KMS-11 (cell line): ENCODE measurements at regions not wholly inside any gene's neighbourhood (a gene's known extent, or its start where the extent isn't known, plus 50 kb on each side); places are given as distances from the start of the nearest gene placed in this dataset.
"Not testable (repeated sequence)": the region's sequence is repeated elsewhere in the genome, so short reads cannot be mapped to it uniquely, and the experiment has no call there.

ENCODE experiments used
- H2AFZ ChIP-seq: fragments of 200-600 bp; sonication (generic); 2 replicates; pipeline ENCODE4 v1.6.1; 2016; ENCODE audit warnings: antibody characterized with exemption, mixed run types, low read depth
- H3K27ac ChIP-seq: fragments of 200-600 bp; sonication (generic); 2 replicates; pipeline ENCODE4 v1.6.1; 2016; ENCODE audit warnings: mild to moderate bottlenecking, mixed run types
- H3K27me3 ChIP-seq: fragments of 200-600 bp; sonication (generic); 2 replicates; pipeline ENCODE4 v1.6.1; 2017; ENCODE audit warnings: mild to moderate bottlenecking, low read depth, mixed run types, moderate library complexity; ENCODE audit not compliant: insufficient read depth
- H3K36me3 ChIP-seq: fragments of 200-600 bp; sonication (generic); 2 replicates; pipeline ENCODE4 v1.6.1; 2017; ENCODE audit warnings: mild to moderate bottlenecking, mixed run types; ENCODE audit not compliant: insufficient read depth
- H3K4me1 ChIP-seq: fragments of 200-600 bp; sonication (generic); 2 replicates; pipeline ENCODE4 v1.6.1; 2016; ENCODE audit warnings: mild to moderate bottlenecking, low read depth, mixed run types; ENCODE audit not compliant: poor library complexity, severe bottlenecking
- H3K4me2 ChIP-seq: fragments of 200-600 bp; sonication (generic); 2 replicates; pipeline ENCODE4 v1.7.0; 2016; ENCODE audit warnings: mild to moderate bottlenecking, mixed run types
- H3K4me3 ChIP-seq: fragments of 200-600 bp; sonication (generic); IDR thresholded peaks from 2 replicates; pipeline ENCODE4 v1.6.1; 2017; ENCODE audit warnings: low read depth, low read length, mixed read lengths; ENCODE audit not compliant: insufficient read depth
- H3K79me2 ChIP-seq: fragments of 200-600 bp; sonication (generic); 2 replicates; pipeline ENCODE4 v1.6.1; 2016; ENCODE audit warnings: low read depth, mixed run types; ENCODE audit not compliant: insufficient read depth
- H3K9ac ChIP-seq: fragments of 200-600 bp; sonication (generic); 2 replicates; pipeline ENCODE4 v1.6.1; 2016; ENCODE audit warnings: mild to moderate bottlenecking, mixed run types
- H4K20me1 ChIP-seq: fragments of 200-600 bp; sonication (generic); 2 replicates; pipeline ENCODE4 v1.6.1; 2016; ENCODE audit warnings: mild to moderate bottlenecking, mixed run types; ENCODE audit not compliant: insufficient read depth
- CTCF ChIP-seq: fragments of 200-600 bp; sonication (generic); conservative IDR thresholded peaks from 2 replicates; pipeline ENCODE4 v1.6.1; 2017; ENCODE audit warnings: low read depth, mild to moderate bottlenecking, antibody characterized with exemption, low read length, moderate library complexity, mixed read lengths

- H3K4me1 ChIP-seq: no peaks in the 10 kb centered on the region
- H3K9ac ChIP-seq: no peak overlapping the region
- no peaks in the 10 kb centered on the region for H3K36me3 ChIP-seq
- H3K4me3 ChIP-seq: no peak overlapping the region
- H2AFZ ChIP-seq: no peak overlapping the region
- H3K4me2 ChIP-seq: no peak overlapping the region
- H3K27ac ChIP-seq: no peak overlapping the region
- no peak for TF ChIP-seq CTCF
- H3K27me3 ChIP-seq: no peaks in the 10 kb centered on the region
- H3K79me2 ChIP-seq: no peaks in the 10 kb centered on the region
- no peaks in the 10 kb centered on the region for H4K20me1 ChIP-seq
These were observed 317.1 kb upstream of the SPRED2 start for GRCh38 chr2:65749545-65749944.

DNA sequence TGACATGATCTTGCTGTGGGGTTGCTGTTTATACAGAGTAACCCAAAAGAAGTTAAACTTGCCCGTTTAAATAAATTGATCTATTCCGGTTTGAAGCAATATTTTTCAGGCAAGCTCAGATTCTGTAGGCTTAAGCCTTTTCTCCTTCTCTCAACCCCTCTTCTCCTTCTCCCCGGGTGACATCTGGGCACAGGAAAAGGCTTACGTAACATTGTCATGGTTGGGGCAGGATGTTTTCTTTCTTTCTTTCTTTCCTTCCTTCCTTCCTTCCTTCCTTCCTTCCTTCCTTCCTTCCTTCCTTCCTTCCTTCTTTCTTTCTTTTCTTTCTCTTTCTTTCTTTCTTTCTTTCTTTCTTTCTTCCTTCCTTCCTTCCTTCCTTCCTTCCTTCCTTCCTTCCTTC lies 315.5 kb upstream of the SPRED2 start:
- H3K9ac ChIP-seq, H2AFZ ChIP-seq, H3K27ac ChIP-seq, H4K20me1 ChIP-seq, H3K27me3 ChIP-seq, H3K4me3 ChIP-seq, H3K4me2 ChIP-seq, H3K36me3 ChIP-seq, H3K4me1 ChIP-seq, H3K79me2 ChIP-seq: not testable (repeated sequence)

- H3K27me3 ChIP-seq: no peaks in the 10 kb centered on the region
- H3K79me2 ChIP-seq: no peaks in the 10 kb centered on the region
- no peak overlapping the region for H2AFZ ChIP-seq
- no peak overlapping the region for H3K4me3 ChIP-seq
- H4K20me1 ChIP-seq: no peaks in the 10 kb centered on the region
- H3K36me3 ChIP-seq: no peaks in the 10 kb centered on the region
- H3K27ac ChIP-seq: no peak overlapping the region
- no peak overlapping the region for H3K9ac ChIP-seq
- TF ChIP-seq CTCF: no peak
- H3K4me1 ChIP-seq: no peaks in the 10 kb centered on the region
- H3K4me2 ChIP-seq: no peak overlapping the region
These were observed 314.7 kb upstream of the SPRED2 start for GRCh38 chr2:65746931-65747675.

- no peak for TF ChIP-seq CTCF
- no peak overlapping the region for H2AFZ ChIP-seq
- no peaks in the 10 kb centered on the region for H3K27me3 ChIP-seq
- no peaks in the 10 kb centered on the region for H4K20me1 ChIP-seq
- no peak overlapping the region for H3K4me2 ChIP-seq
- no peaks in the 10 kb centered on the region for H3K4me1 ChIP-seq
- no peak overlapping the region for H3K4me3 ChIP-seq
- H3K27ac ChIP-seq: no peak overlapping the region
- H3K79me2 ChIP-seq: no peaks in the 10 kb centered on the region
- no peak overlapping the region for H3K9ac ChIP-seq
- H3K36me3 ChIP-seq: no peaks in the 10 kb centered on the region
These were observed 312.2 kb upstream of the SPRED2 start for GRCh38 chr2:65744477-65745200.

- no peak overlapping the region for H3K9ac ChIP-seq
- H4K20me1 ChIP-seq: no peaks in the 10 kb centered on the region
- H2AFZ ChIP-seq: no peak overlapping the region
- no peak overlapping the region for H3K4me2 ChIP-seq
- H3K79me2 ChIP-seq: no peaks in the 10 kb centered on the region
- H3K4me3 ChIP-seq: no peak overlapping the region
- H3K27ac ChIP-seq: no peak overlapping the region
- H3K36me3 ChIP-seq: no peaks in the 10 kb centered on the region
- no peaks in the 10 kb centered on the region for H3K27me3 ChIP-seq
- TF ChIP-seq CTCF: no peak
- no peaks in the 10 kb centered on the region for H3K4me1 ChIP-seq
These were observed 310.6 kb upstream of the SPRED2 start for GRCh38 chr2:65742977-65743376.
